KMS-11 (cell line): ENCODE measurements at regions not wholly inside any gene's neighbourhood (a gene's known extent, or its start where the extent isn't known, plus 50 kb on each side); places are given as distances from the start of the nearest gene placed in this dataset.
A peak's percentile ranks its signal among the peaks of the same experiment; 100 is the strongest.

Source experiments
- H2AFZ ChIP-seq: fragments of 200-600 bp; sonication (generic); 2 replicates; pipeline ENCODE4 v1.6.1; 2016; ENCODE audit warnings: antibody characterized with exemption, mixed run types, low read depth
- H3K27ac ChIP-seq: fragments of 200-600 bp; sonication (generic); 2 replicates; pipeline ENCODE4 v1.6.1; 2016; ENCODE audit warnings: mild to moderate bottlenecking, mixed run types
- H3K27me3 ChIP-seq: fragments of 200-600 bp; sonication (generic); 2 replicates; pipeline ENCODE4 v1.6.1; 2017; ENCODE audit warnings: mild to moderate bottlenecking, low read depth, mixed run types, moderate library complexity; ENCODE audit not compliant: insufficient read depth
- H3K36me3 ChIP-seq: fragments of 200-600 bp; sonication (generic); 2 replicates; pipeline ENCODE4 v1.6.1; 2017; ENCODE audit warnings: mild to moderate bottlenecking, mixed run types; ENCODE audit not compliant: insufficient read depth
- H3K4me1 ChIP-seq: fragments of 200-600 bp; sonication (generic); 2 replicates; pipeline ENCODE4 v1.6.1; 2016; ENCODE audit warnings: mild to moderate bottlenecking, low read depth, mixed run types; ENCODE audit not compliant: poor library complexity, severe bottlenecking
- H3K4me2 ChIP-seq: fragments of 200-600 bp; sonication (generic); 2 replicates; pipeline ENCODE4 v1.7.0; 2016; ENCODE audit warnings: mild to moderate bottlenecking, mixed run types
- H3K4me3 ChIP-seq: fragments of 200-600 bp; sonication (generic); IDR thresholded peaks from 2 replicates; pipeline ENCODE4 v1.6.1; 2017; ENCODE audit warnings: low read depth, low read length, mixed read lengths; ENCODE audit not compliant: insufficient read depth
- H3K79me2 ChIP-seq: fragments of 200-600 bp; sonication (generic); 2 replicates; pipeline ENCODE4 v1.6.1; 2016; ENCODE audit warnings: low read depth, mixed run types; ENCODE audit not compliant: insufficient read depth
- H3K9ac ChIP-seq: fragments of 200-600 bp; sonication (generic); 2 replicates; pipeline ENCODE4 v1.6.1; 2016; ENCODE audit warnings: mild to moderate bottlenecking, mixed run types
- H4K20me1 ChIP-seq: fragments of 200-600 bp; sonication (generic); 2 replicates; pipeline ENCODE4 v1.6.1; 2016; ENCODE audit warnings: mild to moderate bottlenecking, mixed run types; ENCODE audit not compliant: insufficient read depth
- CTCF ChIP-seq: fragments of 200-600 bp; sonication (generic); conservative IDR thresholded peaks from 2 replicates; pipeline ENCODE4 v1.6.1; 2017; ENCODE audit warnings: low read depth, mild to moderate bottlenecking, antibody characterized with exemption, low read length, moderate library complexity, mixed read lengths

GRCh38 chr11:30100495-30100894 is 83.7 kb upstream of the KCNA4 start:
- Histone ChIP-seq H3K27ac (peak overlapping the region; percentile 0; the same call in 1 of the 2 replicates), H3K4me2 (peak overlapping the region; percentile 7)
- no peak for TF ChIP-seq CTCF

GRCh38 chr11:30106222-30107181 is 89.7 kb upstream of the KCNA4 start:
- H3K79me2 ChIP-seq, result no peaks in the 10 kb centered on the region
- no peak overlapping the region for H3K4me2 ChIP-seq
- H3K36me3 ChIP-seq, result no peaks in the 10 kb centered on the region
- H3K4me1 ChIP-seq, result peaks cover 6% of the 10 kb centered on the region
- H2AFZ ChIP-seq, result no peak overlapping the region
- no peak overlapping the region for H3K27ac ChIP-seq
- no peaks in the 10 kb centered on the region for H4K20me1 ChIP-seq
- H3K9ac ChIP-seq, result no peak overlapping the region
- TF ChIP-seq CTCF, result no peak
- H3K4me3 ChIP-seq, result no peak overlapping the region
- H3K27me3 ChIP-seq, result no peaks in the 10 kb centered on the region

More at GRCh38 chr11:30100495-30100894, 83.7 kb upstream of the KCNA4 start:
- Histone ChIP-seq H3K36me3 (no peaks in the 10 kb centered on the region), H3K4me1 (peaks cover 35% of the 10 kb centered on the region), H4K20me1 (no peaks in the 10 kb centered on the region), H3K4me3 (no peak overlapping the region), H3K9ac (no peak overlapping the region), H3K79me2 (no peaks in the 10 kb centered on the region), H3K27me3 (no peaks in the 10 kb centered on the region), H2AFZ (no peak overlapping the region)

GRCh38 chr11:30107899-30108298 is 91.1 kb upstream of the KCNA4 start:
- H3K79me2 ChIP-seq, result no peaks in the 10 kb centered on the region
- no peaks in the 10 kb centered on the region for H3K36me3 ChIP-seq
- H3K4me2 ChIP-seq, result no peak overlapping the region
- H3K27me3 ChIP-seq, result no peaks in the 10 kb centered on the region
- H3K4me1 ChIP-seq, result no peaks in the 10 kb centered on the region
- H3K27ac ChIP-seq, result no peak overlapping the region
- no peak overlapping the region for H3K9ac ChIP-seq
- TF ChIP-seq CTCF, result no peak
- H4K20me1 ChIP-seq, result no peaks in the 10 kb centered on the region
- H2AFZ ChIP-seq, result no peak overlapping the region
- no peak overlapping the region for H3K4me3 ChIP-seq

GRCh38 chr11:30109774-30110173 is 92.9 kb upstream of the KCNA4 start:
- Histone ChIP-seq H3K4me1 (no peaks in the 10 kb centered on the region), H3K27ac (no peak overlapping the region), H3K36me3 (no peaks in the 10 kb centered on the region), H3K79me2 (no peaks in the 10 kb centered on the region), H3K4me3 (no peak overlapping the region), H4K20me1 (no peaks in the 10 kb centered on the region), H2AFZ (no peak overlapping the region), H3K4me2 (no peak overlapping the region), H3K9ac (no peak overlapping the region), H3K27me3 (no peaks in the 10 kb centered on the region)
- no peak for TF ChIP-seq CTCF
